ENCODE measurements at regions not wholly inside any gene's neighbourhood (a gene's known extent, or its start where the extent isn't known, plus 50 kb on each side); places are given as distances from the start of the nearest gene placed in this dataset.
"Not testable (repeated sequence)": the region's sequence is repeated elsewhere in the genome, so short reads cannot be mapped to it uniquely, and the experiment has no call there.

DNA sequence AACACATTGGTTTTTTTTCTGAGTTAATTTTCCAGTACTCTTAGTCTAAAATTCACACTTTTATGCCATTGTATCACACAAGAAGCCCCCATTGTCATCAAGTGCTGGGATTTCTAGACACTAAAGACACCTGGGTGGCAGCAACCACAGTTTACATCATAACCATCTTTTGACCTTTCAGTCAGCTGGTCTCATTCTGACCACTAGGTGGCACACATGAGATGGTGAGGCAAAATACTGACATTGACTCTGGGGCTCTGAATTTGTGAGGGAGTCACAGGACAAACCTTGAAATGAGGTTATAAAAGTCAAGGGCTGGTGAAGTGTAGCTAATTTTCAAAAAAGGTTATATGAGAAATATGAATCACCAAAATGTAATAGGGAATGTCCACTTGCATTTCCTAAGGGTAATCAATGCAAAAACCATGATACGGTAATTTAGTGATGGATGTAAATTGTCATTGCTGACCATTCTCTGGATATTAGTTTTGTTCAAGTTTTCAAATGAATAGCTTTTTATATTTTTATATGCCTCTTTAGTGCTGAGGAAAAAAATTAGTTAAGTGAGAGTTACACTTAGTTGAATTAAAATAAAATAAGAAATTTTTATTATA lies 229.4 kb downstream of the DMAC1 start:
- no peak overlapping the region for H3K27ac Mint-ChIP-seq
- peaks cover 4% of the 10 kb centered on the region for H3K9me3 Mint-ChIP-seq (ENCODE audit: low read depth)
- no peaks in the 10 kb centered on the region for H3K36me3 Mint-ChIP-seq (ENCODE audit: insufficient read depth)
- peaks cover 4% of the 10 kb centered on the region for H3K27me3 Mint-ChIP-seq
- H3K4me3 Mint-ChIP-seq (ENCODE audit: low read depth): no peak overlapping the region
- peak; percentile 46 for DNase-seq (ENCODE audit: low spot score, unreplicated experiment)
- peak; percentile 83 for TF ChIP-seq CTCF (IDR thresholded peaks at IDR 0.05; ENCODE audit: unreplicated experiment)
- no peaks in the 10 kb centered on the region for H3K4me1 Mint-ChIP-seq (ENCODE audit: low read depth)

- Mint-ChIP-seq H3K4me3 (ENCODE audit: low read depth) (no peak overlapping the region), H3K36me3 (ENCODE audit: insufficient read depth) (no peaks in the 10 kb centered on the region), H3K4me1 (ENCODE audit: low read depth) (peaks cover under 1% of the 10 kb centered on the region), H3K27me3 (peaks cover 6% of the 10 kb centered on the region), H3K27ac (no peak overlapping the region), H3K9me3 (ENCODE audit: low read depth) (no peaks in the 10 kb centered on the region)
- TF ChIP-seq CTCF (IDR thresholded peaks at IDR 0.05; ENCODE audit: unreplicated experiment): no peak
- DNase-seq (ENCODE audit: low spot score, unreplicated experiment): no peak
These were observed 231.9 kb downstream of the DMAC1 start for GRCh38 chr9:7567687-7568086.

- Mint-ChIP-seq H3K4me3 (ENCODE audit: low read depth) (no peak overlapping the region), H3K27ac (peak overlapping the region; percentile 74), H3K4me1 (ENCODE audit: low read depth) (peaks cover 14% of the 10 kb centered on the region), H3K9me3 (ENCODE audit: low read depth) (no peaks in the 10 kb centered on the region), H3K27me3 (peaks cover 6% of the 10 kb centered on the region), H3K36me3 (ENCODE audit: insufficient read depth) (no peaks in the 10 kb centered on the region)
- TF ChIP-seq CTCF (IDR thresholded peaks at IDR 0.05; ENCODE audit: unreplicated experiment): no peak
- no peak for DNase-seq (ENCODE audit: low spot score, unreplicated experiment)
These were observed 238.0 kb downstream of the DMAC1 start for GRCh38 chr9:7561527-7562080.

DNA sequence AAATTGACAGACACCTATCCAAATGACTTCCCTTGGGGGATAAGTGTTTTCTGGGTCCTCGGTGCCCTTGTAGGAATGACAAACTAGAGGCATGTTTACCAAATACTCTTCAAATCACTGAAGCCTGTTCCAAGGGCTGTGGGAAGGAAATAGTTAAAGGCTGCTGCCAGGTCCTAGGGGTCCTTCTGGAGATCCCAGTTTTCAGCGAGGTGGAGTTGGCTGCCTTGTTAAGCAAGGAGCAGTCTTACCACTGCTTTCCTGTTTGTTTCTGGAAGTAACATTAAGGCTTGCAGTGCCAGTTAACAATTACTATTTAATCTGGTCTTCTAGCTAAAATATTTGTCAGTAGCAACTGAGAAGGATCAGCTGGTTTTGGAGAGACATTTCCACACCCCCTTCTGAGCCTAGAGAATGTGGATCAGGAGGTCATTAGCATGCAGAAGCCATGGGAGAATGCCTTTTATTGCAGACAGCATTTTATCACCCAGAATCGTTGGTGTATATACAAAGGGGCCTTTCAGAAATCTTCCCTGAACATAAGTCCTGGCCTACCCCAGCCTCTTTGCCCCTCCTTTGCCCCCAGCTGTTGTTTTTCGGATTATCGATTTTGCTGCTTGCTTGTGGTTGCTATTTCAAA lies 238.8 kb downstream of the DMAC1 start:
- DNase-seq (ENCODE audit: low spot score, unreplicated experiment): no peak
- Mint-ChIP-seq H3K36me3 (ENCODE audit: insufficient read depth) (no peaks in the 10 kb centered on the region), H3K27ac (no peak overlapping the region), H3K4me1 (ENCODE audit: low read depth) (peaks cover 14% of the 10 kb centered on the region), H3K4me3 (ENCODE audit: low read depth) (no peak overlapping the region), H3K9me3 (ENCODE audit: low read depth) (no peaks in the 10 kb centered on the region), H3K27me3 (peaks cover 6% of the 10 kb centered on the region)
- TF ChIP-seq CTCF (IDR thresholded peaks at IDR 0.05; ENCODE audit: unreplicated experiment): no peak

DNA sequence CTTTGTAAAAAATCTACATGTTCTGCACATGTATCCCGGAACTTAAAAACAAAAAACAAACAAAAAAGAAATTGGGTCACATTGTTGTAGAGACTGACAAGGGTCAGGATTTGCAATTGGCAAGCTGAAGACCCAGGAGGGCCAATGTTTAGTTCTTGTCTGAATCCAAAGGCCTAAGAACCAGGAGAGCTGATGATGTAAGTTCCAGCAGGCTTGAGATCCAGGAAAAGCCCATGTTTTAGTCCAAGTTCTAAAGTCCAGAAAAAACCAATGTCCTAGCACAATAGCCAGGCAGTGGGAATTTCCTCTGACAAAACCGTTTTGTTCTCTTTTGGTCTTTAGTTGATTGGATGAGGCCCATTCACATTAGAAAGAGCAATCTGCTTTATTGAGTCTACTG lies 244.9 kb downstream of the DMAC1 start:
- Mint-ChIP-seq H3K9me3 (ENCODE audit: low read depth) (peaks cover 19% of the 10 kb centered on the region), H3K27me3 (peaks cover 3% of the 10 kb centered on the region), H3K4me1 (ENCODE audit: low read depth) (peaks cover 3% of the 10 kb centered on the region), H3K4me3 (ENCODE audit: low read depth) (no peak overlapping the region), H3K36me3 (ENCODE audit: insufficient read depth) (no peaks in the 10 kb centered on the region), H3K27ac (no peak overlapping the region)
- no peak for TF ChIP-seq CTCF (IDR thresholded peaks at IDR 0.05; ENCODE audit: unreplicated experiment)
- no peak for DNase-seq (ENCODE audit: low spot score, unreplicated experiment)

- H3K36me3 Mint-ChIP-seq (ENCODE audit: insufficient read depth); H3K4me1 Mint-ChIP-seq (ENCODE audit: low read depth); H3K27me3 Mint-ChIP-seq; H3K27ac Mint-ChIP-seq; H3K4me3 Mint-ChIP-seq (ENCODE audit: low read depth); DNase-seq (ENCODE audit: low spot score, unreplicated experiment): not testable (repeated sequence)
- H3K9me3 Mint-ChIP-seq (ENCODE audit: low read depth): peaks cover 19% of the 10 kb centered on the region
These were observed 246.9 kb downstream of the DMAC1 start for GRCh38 chr9:7552706-7553105.

Data from progenitor cell of endocrine pancreas (in vitro differentiated cells).